Coronary artery (tissue), 2 donors: ENCODE measurements at regions not wholly inside any gene's neighbourhood (a gene's known extent, or its start where the extent isn't known, plus 50 kb on each side); places are given as distances from the start of the nearest gene placed in this dataset.

Source experiments
- DNase-seq: peaks from one replicate; pipeline ENCODE4 v3.0.0-alpha.2; 2017; ENCODE audit warnings: low spot score
- H3K27ac ChIP-seq, 2 donors: fragments of 200-600 bp; sonication (generic); one replicate each; pipeline ENCODE4 v1.5.1; 2016 to 2019
- H3K4me3 ChIP-seq: fragments of 200-600 bp; sonication (generic); 2 replicates; pipeline ENCODE4 v1.5.1; 2016; ENCODE audit warnings: mild to moderate bottlenecking, moderate library complexity
- TF ChIP-seq, protein P1 (sequence below): fragments of 200-600 bp; sonication (generic); IDR thresholded peaks from one replicate; pipeline ENCODE4 v1.5.1; 2019; ENCODE audit warnings: antibody characterized with exemption

DNA sequence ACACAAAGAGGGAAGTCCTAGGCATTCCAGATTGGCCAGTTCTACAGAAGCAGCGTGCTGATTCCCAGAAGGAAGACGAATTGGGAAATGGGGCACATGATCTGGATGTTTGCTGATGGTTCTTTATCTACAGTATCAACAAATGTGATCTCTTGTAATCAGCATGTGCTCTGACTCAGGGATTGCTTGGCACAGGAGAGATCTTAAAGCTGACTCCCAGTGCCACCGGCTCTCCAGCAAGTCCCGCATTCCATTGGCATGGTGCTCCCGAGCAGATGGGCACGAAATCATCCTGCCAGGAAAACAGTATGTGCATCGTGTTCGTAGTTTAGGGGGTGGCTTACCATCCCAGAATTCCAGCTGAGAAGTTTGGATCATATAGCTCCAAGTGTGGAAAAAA lies 259.9 kb upstream of the NR2F2 start:
- TF ChIP-seq, protein P1, sequence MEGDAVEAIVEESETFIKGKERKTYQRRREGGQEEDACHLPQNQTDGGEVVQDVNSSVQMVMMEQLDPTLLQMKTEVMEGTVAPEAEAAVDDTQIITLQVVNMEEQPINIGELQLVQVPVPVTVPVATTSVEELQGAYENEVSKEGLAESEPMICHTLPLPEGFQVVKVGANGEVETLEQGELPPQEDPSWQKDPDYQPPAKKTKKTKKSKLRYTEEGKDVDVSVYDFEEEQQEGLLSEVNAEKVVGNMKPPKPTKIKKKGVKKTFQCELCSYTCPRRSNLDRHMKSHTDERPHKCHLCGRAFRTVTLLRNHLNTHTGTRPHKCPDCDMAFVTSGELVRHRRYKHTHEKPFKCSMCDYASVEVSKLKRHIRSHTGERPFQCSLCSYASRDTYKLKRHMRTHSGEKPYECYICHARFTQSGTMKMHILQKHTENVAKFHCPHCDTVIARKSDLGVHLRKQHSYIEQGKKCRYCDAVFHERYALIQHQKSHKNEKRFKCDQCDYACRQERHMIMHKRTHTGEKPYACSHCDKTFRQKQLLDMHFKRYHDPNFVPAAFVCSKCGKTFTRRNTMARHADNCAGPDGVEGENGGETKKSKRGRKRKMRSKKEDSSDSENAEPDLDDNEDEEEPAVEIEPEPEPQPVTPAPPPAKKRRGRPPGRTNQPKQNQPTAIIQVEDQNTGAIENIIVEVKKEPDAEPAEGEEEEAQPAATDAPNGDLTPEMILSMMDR: no peak
- DNase-seq: no peak
- no peak overlapping the region for H3K27ac ChIP-seq
- no peak overlapping the region for H3K4me3 ChIP-seq

DNA sequence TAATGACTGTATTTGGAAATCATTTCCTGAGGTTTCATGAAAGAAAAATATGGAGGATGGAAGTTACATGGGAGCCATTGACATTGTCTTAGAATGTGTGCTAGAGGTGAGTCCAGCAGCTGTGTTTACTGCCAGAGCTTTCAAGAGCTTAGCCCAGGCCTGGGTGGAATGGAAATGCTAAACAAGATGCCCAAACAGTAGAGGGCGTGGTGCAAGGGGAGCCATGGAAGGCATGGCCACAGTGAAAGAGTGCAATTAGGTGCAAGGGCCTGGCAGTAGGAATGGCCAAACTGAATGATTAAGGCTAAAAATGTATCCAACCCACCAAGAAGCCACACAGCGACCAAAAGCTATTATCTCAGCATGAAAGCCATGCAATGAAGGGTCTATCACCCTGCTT lies 257.7 kb upstream of the NR2F2 start:
- TF ChIP-seq, protein P1: no peak
- Histone ChIP-seq H3K27ac (no peak overlapping the region), H3K4me3 (no peak overlapping the region)

DNA sequence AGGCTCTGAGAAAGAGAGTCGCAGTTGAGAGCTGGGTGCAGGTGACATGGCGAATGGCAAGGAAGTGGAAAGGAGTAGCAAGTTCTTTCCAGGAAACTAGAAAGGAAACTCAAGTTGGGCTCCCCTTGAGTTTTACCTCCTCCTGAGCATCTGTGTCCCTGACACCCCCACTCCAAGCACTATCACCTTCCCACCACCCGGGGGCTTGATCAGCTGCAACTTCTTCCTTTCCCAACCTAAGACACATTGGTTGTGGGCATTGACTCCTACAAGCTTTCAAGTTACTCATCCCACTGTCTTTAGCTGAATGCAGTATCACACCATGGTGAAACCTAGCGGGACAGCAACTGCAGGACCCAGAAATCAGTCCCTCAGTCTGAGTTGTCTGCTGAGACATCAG lies 256.6 kb upstream of the NR2F2 start:
- no peak overlapping the region for H3K4me3 ChIP-seq
- DNase-seq: no peak
- TF ChIP-seq, protein P1: no peak
- no peak overlapping the region for H3K27ac ChIP-seq

More for the DNA sequence above, 257.7 kb upstream of the NR2F2 start:
- no peak for DNase-seq

DNA sequence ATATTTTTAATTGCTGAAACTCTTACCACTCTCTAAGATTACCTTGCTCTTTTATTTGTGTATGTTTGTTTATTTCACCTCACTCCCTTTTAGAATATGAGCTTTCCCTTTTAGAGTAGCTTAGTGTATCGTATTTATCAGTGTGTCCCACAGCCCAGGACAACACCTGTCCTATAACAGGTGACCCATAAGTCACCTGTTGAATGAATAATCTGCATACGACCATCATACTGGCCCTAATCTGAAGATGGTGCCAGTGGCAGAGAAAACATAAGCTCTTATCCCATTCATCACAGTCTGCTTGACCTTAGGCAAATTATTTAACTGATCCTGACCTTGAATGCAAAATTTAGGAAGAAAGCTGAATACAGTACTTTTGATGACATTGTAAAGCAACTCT lies 254.6 kb upstream of the NR2F2 start:
- no peak for DNase-seq
- Histone ChIP-seq H3K27ac (no peak overlapping the region), H3K4me3 (no peak overlapping the region)
- TF ChIP-seq, protein P1: no peak

DNA sequence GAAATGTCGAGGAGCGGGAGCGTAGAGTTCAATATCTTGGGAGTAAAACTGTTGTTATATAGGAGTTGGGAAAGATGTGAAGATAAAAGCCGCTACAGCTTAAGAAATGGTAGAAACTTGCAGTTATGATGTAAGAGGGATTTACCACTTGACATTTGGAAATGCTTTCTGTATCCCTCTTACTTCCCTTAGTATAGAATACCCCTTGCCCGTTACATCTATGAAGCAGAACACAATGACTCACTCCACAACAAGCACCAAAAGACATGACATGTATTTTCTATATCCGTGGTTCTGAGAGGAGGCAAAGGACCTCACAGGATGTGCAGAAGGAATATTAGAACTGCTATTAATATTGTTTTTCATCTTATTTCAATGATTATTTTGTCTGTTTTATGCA lies 254.2 kb upstream of the NR2F2 start:
- H3K27ac ChIP-seq: no peak overlapping the region
- H3K4me3 ChIP-seq: no peak overlapping the region
- DNase-seq: no peak
- TF ChIP-seq, protein P1: no peak

DNA sequence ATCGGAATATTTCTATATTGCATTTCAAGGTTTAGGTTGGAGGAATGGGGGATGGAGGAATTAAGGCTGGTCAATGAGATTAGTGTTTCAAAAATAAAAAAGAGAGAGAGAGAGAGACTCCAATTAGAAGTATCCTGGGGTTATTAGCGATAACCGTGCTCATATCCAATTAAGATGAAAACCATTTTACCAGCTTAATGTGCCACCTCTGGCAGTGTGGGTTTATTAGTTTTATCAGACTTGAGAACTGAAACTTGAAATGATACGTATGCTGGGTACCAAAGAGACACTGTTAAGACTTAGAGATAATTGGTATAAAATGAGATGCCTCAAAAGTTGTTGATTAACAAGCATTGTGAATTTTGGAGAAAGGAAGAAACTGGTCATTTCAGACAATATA lies 251.5 kb upstream of the NR2F2 start:
- H3K4me3 ChIP-seq: no peak overlapping the region
- DNase-seq: no peak
- no peak overlapping the region for H3K27ac ChIP-seq
- TF ChIP-seq, protein P1: no peak

- DNase-seq: no peak
- TF ChIP-seq, protein P1: no peak
- H3K27ac ChIP-seq: no peak overlapping the region
- no peak overlapping the region for H3K4me3 ChIP-seq
These were observed 250.6 kb upstream of the NR2F2 start for GRCh38 chr15:96079882-96080281.
